ENCODE measurements at regions not wholly inside any gene's neighbourhood (a gene's known extent, or its start where the extent isn't known, plus 50 kb on each side); places are given as distances from the start of the nearest gene placed in this dataset.

DNA sequence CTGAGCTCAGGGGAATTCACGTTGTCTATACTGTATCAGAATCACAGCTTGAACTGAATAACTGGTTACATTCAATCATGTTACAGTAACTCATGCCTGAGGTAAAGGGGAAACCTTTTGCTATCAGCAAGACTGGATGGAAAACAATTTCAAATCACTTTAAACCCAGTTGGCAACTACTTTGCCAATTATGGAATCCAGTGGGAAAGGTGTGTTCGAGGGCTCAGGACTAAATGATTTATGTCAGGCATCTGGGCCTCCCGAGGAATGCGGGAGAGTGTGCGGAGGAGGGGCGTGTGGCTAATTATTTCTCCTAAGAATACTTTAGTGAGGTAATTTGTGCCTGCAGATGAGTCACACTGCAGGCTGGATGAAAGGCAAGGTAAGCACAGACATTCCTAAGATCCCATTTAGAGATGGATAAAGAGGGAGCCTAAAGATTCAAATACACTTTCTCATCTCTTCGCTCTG lies 100.1 kb downstream of the HRH4 start:
- in situ Hi-C loops (cut with HindIII; ENCODE audit: low sequenced_read_pairs): no loop called here

DNA sequence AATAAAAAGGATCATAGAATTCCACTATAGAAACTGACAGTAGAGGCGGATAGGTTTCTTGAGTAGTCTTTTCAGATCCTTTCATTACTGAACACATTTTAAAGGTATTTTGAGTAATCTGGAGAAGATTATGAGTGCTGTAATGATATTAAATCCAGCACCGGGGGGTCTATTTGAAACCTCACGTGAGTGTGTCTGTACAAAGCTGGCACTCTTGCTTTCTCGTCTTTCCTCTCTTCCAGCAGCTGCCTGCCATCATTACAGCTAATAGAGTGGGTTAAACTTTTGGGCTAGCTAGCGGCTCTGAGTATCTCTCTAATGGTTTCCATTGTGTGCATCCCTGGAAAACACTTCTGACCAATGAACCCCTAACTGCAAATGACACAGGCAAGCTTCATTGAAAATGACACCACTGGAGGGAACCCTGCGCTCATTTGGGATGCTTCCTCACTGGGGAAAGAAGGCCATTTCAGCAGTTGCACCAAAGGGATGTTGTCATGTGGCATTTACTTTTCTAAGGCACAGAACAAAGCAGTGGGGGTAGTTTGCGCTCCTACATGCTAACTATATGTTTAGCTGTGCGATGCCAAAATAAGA lies 101.0 kb downstream of the HRH4 start:
- in situ Hi-C loops (cut with HindIII; ENCODE audit: low sequenced_read_pairs): no loop called here

DNA sequence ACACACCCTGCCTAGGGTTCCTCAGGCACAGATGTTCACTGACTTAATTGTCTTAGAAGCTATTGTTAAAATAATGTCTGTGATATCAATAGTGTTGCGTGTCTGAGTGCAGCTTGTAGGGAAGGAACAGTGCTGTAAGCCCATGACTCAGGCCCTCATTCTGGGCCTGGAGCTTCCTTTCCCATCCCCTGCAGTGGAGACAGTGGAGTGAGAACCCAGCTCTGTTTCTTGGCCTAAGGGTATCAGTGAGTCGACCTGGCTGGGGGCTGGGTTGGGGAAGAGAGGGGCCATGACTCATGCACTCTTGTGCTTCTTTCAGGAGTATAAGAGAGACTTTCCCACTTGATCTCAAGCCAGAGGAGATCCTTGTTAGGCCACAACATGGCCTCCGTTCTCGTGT lies 106.8 kb downstream of the HRH4 start:
- in situ Hi-C loops (cut with HindIII; ENCODE audit: low sequenced_read_pairs): no loop called here

DNA sequence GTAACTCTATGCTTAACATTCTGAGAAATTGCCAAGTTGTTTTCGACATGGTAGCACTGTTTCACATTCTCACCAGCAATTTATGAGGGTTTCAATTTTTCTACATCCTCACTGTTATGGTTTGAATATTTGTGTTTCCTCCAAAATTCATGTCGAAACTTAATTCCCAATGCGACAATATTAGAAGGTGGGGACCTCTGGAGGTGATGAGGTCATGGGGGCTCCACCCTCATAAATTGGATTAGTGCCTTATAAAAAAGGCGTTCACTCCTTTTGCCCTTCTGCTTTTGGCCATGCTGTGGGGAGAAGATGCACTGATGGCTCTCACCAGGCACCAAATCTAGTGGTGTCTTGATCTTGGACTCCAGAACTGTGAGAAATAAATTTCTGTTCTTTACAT lies 110.3 kb downstream of the HRH4 start:
- in situ Hi-C loops (cut with HindIII; ENCODE audit: low sequenced_read_pairs): no loop called here

DNA sequence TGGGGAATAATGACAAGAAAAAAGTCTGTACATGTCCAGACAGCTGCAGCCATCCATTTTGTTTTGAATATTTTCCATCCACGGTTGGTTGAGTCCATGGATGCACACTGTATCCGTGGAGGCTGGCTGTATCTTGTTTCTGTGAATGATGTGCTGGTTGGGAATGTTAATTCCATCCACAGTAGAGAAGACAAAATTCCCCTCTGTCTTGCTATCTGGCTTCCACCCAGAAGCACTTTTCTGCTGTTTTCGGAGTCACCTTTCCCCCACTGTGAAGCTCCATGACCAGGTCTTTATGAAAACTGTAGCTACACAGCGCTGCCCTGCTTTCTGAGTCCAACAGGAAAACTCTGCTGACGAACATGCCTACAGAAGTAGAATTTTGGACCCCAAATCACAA lies 122.3 kb downstream of the HRH4 start:
- in situ Hi-C loops (cut with HindIII; ENCODE audit: low sequenced_read_pairs): no loop called here

DNA sequence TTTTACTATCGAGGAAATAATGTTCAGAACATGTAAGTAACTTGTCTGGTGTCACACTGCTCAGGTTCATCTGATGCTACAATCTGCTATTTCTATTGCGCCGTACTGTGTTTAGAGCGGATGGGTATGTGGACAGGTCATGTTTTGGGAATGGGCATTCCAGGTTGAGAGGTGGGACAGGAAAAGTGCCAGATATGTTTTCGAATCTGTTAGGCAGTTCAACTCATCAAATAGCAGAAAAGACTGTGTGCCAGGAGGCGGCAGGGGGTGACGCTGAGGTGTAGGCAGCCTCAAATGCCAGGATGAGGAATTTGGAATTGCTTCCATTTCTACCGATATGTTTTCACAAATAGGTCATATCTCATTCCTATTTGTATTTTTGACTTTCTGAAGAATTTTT lies 123.8 kb downstream of the HRH4 start:
- in situ Hi-C loops (cut with HindIII; ENCODE audit: low sequenced_read_pairs): no loop called here

DNA sequence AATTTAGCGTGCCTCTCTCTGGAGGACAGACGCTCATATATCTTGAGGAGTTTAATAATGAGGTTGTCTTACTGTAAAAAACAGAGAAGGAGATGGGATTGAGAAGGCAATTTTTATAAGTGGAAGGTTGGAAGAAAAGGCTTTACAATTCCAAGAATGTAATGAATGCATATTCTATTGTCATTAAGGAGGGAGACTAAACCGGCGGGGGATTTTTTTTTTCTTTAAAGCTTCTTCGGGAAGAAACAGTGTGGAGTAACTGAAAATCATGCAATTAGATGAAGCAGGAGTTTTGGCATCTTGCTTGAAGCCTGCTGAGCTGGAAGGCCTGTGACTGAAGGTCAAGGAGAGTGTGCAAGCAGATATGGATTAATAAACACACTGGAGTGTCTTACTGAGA lies 124.4 kb downstream of the HRH4 start:
- in situ Hi-C loops (cut with HindIII; ENCODE audit: low sequenced_read_pairs): loop anchor here (5.0 kb wide), 1 partner anchor 1332 kb away; no protein-coding TSS in a partner anchor

DNA sequence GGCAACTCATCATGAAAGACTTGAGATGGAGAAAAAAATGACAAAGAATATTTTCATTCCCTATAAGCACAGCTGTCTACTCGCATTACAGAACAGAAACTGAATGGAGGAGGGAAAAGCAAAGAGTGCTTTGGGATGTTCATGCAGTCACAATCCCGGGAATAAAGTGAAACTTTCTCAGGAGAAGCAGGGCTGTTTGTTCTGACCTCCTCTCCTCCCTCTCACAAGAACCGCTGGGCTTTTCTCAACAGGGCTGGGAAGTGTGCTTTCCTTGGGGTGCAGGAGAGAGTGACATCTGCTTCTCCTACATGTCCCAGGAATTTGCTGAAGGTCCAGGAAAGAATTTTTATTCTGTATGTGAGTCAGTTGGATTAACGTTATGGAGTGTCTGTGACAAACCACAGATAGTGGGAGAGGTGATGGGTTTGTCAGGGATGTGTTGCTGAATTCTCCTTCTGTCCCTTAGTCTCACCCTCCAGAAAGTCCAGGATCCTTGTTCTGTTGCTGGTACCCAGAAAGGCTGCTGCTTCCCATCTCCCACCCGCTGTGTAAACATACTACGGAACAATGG lies 125.6 kb downstream of the HRH4 start:
- in situ Hi-C loops (cut with HindIII; ENCODE audit: low sequenced_read_pairs): loop anchor here (5.0 kb wide), 1 partner anchor 1331 kb away; no protein-coding TSS in a partner anchor

DNA sequence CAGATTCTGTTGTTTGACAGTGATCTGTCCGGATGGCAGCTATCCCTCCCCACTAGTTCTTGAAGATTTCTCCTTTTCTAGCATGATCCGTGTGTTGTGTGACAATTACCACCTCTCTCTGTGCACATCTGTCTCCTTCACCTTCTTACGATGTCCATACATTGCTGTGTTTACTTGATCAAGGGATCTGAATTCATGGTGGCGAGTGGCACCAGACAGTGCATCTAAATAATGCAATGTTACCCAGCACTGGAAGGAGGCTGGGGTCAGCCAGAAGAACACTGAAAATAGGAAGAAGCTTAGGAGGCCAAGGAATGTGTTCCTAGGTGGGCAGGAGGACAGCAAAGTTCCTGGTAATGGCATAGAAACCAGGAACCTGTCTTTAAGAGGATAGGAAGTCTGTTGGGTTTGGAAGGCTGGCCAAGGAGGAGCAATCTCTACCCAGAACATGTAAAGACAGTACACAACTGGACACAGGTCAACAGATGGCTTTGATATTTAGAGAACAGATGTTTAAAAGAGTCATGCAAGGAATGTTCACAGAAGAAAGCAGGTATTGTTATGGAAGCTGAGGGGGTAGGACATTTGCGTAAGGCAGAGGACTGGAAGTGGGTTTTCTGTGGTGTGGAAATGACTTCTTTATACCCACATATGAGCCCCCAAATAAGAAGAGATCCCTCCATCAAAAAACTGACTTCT lies 126.4 kb downstream of the HRH4 start:
- in situ Hi-C loops (cut with HindIII; ENCODE audit: low sequenced_read_pairs): loop anchor here (5.0 kb wide), 1 partner anchor 1330 kb away; no protein-coding TSS in a partner anchor

DNA sequence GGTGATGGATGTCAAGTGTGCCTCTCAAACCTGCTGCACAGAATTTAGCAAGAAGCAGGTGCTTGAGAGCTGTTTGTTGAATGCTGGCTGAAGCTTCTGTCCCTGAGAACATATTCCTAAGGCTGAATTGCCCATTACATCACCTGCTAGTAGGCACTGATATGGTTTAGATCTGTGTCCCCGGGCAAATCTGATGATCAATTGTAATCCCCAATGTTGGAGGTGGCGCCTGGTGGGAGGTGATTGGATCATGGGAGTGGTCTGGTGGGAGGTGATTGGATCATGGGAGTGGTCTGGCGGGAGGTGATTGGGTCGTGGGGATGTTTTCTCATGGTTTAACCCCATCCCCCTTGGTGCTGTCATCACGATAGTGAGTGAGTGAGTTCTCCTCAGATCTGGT lies 128.0 kb downstream of the HRH4 start:
- in situ Hi-C loops (cut with HindIII; ENCODE audit: low sequenced_read_pairs): loop anchor here (5.0 kb wide), 1 partner anchor 1329 kb away; no protein-coding TSS in a partner anchor

DNA sequence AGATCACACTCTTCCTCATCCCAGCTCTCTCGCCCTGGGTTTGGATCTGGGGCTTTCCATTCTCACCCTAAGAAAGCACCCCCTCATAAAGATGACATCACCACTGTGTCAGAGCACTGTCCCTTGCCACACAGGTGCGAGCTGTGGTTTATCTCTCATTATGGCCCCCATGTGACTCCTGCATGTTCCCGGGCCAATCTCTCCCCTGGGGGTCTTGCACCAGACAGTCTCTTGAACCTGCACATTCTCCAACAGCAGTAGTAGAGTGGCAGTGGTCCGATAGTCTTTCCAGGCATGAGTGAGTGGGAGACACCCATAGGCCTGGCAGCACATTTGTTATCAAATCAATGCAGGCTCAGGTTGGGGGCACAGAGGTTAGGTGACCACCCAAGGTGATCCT lies 130.5 kb downstream of the HRH4 start:
- in situ Hi-C loops (cut with HindIII; ENCODE audit: low sequenced_read_pairs): no loop called here

DNA sequence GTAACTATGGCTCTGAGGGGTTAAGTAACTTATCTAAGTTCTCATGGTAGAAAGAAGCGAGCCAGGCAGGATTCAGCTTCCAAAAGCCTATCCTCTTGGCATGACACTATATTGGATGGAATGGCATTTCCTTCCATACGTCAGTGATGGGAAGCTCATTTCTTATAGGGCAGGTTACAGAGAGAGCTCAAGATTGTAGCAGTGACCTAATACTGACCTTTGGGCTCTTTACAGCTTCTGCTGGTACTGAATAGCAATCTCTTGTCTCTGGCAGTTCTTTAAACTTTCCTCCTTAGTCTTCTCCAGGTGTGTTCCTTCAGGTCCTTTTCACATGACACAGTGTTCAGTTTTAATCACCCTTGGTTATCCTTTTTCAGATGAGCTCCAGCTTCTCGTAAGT lies 133.0 kb downstream of the HRH4 start:
- in situ Hi-C loops (cut with HindIII; ENCODE audit: low sequenced_read_pairs): no loop called here

DNA sequence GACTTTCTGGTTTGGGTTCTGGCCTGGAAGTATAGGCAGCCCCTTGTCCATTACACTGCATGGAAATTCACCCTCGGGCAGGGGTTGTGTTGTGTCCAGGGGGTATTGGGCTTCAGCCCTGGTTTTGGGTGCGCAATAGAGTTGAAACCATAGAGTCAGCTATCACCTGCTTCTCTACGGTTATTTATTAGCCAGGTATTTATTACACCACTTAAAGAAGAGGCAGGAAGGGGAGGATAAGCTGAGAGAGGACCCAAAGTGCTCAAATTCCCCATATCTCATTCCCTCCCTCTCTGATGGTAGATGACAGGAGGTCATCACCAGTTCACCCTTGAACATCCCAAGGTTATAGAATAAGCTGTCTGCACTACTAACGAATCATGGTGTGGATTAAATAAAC lies 133.4 kb downstream of the HRH4 start:
- in situ Hi-C loops (cut with HindIII; ENCODE audit: low sequenced_read_pairs): no loop called here

DNA sequence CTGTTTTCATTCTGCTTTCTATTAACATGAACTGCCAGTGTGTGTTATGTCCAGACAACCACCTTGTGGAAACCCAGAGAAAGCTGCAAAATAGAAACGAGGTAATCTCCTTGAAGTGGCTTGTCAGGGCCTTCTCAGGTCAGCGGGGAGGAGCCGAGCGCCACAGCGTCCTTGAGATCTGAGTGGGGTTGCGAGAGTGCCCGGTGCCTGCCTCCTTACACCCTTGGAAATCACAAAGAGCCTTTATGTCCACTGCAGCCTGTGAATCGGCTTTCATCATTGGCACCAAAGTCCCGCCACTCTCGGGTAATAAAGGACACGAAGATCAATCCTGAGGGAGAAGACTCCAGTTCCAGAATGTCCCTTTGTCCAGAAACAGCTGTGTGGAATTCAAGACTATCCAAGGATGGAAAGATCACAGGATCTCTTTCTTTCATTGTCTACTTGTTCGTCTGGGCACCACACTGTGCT lies 135.2 kb downstream of the HRH4 start:
- in situ Hi-C loops (cut with HindIII; ENCODE audit: low sequenced_read_pairs): no loop called here

DNA sequence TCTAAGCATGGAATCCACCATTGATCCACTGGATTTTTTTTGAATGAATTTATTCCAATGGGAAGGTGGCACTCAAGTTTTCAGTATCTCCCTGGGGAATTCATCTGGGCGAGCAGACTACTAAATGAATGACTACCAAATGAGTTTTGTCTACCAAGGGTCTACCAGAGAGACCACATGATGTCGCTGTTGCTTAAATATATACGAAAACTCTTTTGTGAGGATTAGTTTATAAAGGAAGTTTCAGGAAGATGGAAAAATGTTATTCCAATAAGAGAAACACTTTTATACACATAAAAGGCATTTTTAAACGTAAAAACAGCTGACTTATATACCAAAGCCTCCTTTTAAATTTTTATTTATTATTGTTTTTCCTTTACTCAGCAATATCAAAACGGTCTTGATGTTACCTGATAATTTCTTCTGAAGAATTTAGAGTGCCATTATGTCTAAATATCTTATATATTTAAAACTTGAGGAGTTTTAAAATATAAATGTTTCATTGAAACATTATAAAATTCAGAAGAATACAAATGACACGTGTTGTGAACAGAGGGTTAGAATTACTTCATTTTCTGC lies 139.7 kb downstream of the HRH4 start:
- in situ Hi-C loops (cut with HindIII; ENCODE audit: low sequenced_read_pairs): no loop called here

DNA sequence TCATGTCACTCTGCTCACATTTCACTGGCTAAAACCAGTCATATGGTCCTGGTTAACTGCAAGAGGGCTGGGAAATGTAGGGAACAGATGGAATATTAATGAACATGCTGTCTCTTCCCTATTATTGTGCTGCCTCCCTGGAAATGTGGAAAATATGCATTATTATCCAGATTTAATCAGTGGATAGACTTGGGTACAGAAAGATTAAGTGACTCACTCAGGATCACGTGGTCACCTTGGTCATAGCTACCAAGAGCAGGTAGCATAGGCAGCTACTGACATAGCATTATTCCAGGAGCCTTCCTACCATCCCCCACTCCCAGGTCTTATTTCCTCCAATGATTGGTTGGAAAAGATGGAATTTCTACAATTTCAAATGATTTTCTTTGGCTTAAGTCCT lies 141.1 kb downstream of the HRH4 start:
- in situ Hi-C loops (cut with HindIII; ENCODE audit: low sequenced_read_pairs): no loop called here

DNA sequence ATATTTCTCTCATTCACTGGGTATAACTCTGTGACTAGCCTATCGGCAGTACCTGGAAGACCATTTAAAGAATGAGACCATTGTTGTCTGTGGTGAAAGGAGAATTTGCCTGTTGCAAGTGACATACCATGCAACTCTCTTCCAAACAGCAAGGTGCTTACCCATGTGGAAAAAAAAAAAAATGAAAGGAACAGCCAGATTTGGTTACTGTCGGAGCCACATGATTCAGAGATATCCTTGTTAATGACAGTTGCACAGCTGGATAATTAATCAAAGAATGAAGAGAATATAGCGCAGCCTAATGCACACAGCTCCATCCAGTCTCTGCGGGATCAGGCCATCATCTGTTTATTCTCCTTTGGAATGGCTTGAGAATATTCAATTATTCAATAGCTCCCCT lies 141.8 kb downstream of the HRH4 start:
- in situ Hi-C loops (cut with HindIII; ENCODE audit: low sequenced_read_pairs): no loop called here

DNA sequence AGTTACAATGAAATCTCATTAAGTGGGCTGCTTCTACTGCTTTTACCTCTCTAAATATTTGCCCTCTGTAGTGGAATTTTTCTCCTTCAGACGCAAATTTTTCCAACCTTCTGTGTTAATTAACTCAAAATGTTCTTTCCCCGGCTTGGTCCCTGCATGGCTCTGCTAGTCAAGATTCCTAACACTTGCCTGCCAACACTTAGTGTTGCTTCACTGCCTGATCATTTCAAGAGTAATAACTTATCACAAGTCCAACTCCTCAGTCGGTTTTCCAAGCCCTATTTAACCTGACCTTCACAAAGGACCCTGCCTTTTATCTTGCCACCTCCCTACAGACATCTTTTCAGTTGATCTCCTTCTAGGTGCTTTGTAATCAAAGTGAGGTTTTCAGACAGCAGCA lies 142.7 kb downstream of the HRH4 start:
- in situ Hi-C loops (cut with HindIII; ENCODE audit: low sequenced_read_pairs): no loop called here

DNA sequence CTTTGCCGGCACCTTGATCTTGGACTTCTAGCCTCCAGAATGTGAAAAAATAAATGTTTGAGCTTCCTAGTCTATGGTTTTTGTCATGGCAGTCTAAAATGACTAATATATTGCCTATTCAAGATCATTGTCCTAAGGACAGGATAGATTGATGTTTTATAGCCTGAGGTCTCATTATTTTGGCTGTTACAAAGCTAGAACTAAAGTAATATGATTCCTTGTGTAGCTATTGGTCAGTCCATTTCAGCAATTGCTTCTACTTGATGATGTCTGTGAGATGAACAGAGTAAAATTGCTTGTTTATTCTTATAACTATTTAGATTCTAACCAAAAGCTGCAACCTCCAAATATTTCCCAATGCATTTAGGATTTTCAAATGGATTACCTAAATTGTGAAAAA lies 145.0 kb downstream of the HRH4 start:
- in situ Hi-C loops (cut with HindIII; ENCODE audit: low sequenced_read_pairs): no loop called here

DNA sequence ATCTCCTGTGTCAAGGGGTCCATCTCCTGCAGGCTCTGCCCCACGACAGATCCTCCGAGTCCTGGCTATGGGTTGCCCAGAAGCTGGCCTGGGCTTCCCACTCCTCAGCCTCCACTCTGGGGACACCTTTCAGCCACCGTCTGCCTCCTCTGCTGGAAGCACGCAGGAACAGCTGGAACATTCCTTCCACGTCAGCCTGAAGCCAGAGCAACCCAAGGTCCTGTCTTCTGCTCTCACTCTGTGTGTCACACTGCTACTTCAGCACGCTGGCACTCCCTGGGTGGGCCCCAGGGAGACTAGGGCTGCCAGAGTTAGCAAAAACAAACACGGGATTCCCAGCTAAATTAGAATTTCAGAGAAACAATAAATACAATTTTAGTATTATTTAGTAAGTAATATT lies 148.8 kb downstream of the HRH4 start:
- in situ Hi-C loops (cut with HindIII; ENCODE audit: low sequenced_read_pairs): no loop called here

DNA sequence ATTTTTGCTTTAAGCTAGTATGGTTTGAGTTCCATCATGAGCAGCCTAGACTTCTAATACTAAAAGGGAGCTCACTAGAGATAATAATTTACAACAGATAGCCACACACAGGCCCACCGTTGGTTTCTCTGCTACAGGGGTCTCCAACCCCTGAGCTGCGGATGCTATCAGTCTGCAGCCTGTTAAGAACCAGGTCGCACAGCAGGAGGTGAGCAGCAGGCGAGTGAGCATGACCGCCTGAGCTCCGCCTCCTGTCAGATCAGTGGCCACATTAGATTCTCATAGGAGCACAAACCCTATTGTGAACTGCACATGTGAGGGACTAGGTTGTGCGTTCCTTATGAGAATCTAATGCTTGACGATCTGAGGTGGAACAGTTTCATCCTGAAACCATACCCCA lies 150.6 kb downstream of the HRH4 start:
- in situ Hi-C loops (cut with HindIII; ENCODE audit: low sequenced_read_pairs): no loop called here
